AG09319 (cell line): ENCODE measurements at regions not wholly inside any gene's neighbourhood (a gene's known extent, or its start where the extent isn't known, plus 50 kb on each side); places are given as distances from the start of the nearest gene placed in this dataset.

Experiments used
- DNase-seq: peaks from one replicate; pipeline ENCODE4 v3.0.0-alpha.2; 2010; ENCODE audit warnings: low read depth; ENCODE audit errors: extremely low read depth
- TF ChIP-seq, protein P1 (sequence below): IDR thresholded peaks from 2 replicates; pipeline ENCODE4 v1.5.1; 2011; ENCODE audit warnings: low read depth, mild to moderate bottlenecking, inconsistent platforms, low read length, moderate library complexity

- TF ChIP-seq, protein P1, sequence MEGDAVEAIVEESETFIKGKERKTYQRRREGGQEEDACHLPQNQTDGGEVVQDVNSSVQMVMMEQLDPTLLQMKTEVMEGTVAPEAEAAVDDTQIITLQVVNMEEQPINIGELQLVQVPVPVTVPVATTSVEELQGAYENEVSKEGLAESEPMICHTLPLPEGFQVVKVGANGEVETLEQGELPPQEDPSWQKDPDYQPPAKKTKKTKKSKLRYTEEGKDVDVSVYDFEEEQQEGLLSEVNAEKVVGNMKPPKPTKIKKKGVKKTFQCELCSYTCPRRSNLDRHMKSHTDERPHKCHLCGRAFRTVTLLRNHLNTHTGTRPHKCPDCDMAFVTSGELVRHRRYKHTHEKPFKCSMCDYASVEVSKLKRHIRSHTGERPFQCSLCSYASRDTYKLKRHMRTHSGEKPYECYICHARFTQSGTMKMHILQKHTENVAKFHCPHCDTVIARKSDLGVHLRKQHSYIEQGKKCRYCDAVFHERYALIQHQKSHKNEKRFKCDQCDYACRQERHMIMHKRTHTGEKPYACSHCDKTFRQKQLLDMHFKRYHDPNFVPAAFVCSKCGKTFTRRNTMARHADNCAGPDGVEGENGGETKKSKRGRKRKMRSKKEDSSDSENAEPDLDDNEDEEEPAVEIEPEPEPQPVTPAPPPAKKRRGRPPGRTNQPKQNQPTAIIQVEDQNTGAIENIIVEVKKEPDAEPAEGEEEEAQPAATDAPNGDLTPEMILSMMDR, result no peak
Observed at GRCh38 chr20:48454671-48455490, 372.9 kb downstream of the PREX1 start.

GRCh38 chr20:48453477-48454093 is 374.2 kb downstream of the PREX1 start:
- TF ChIP-seq, protein P1, result no peak
- DNase-seq, result no peak

More at GRCh38 chr20:48454671-48455490, 372.9 kb downstream of the PREX1 start:
- no peak for DNase-seq

DNA sequence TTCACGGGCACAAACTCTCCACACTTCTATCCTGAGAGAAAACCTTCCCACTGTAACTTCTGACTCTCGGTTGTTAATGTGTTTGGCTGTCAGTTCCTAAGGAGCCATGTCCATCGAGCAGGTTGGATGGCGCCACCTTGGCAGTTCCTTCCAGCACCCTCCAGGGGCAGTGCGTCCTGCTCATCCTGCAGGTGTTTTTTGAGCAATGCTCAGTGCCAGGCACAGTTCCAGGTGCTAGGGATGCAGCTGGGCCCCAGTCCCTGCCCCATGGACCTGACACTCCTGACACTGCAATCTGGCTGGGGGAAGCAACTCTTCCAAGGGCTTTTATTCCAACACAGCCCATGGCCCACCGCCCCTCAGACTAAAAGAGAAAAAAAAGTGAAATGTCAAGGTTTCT is 376.4 kb downstream of the PREX1 start:
- TF ChIP-seq, protein P1, result no peak
- DNase-seq, result no peak

GRCh38 chr20:48448666-48449600 is 378.9 kb downstream of the PREX1 start:
- TF ChIP-seq, protein P1, result no peak
- DNase-seq, result no peak

DNA sequence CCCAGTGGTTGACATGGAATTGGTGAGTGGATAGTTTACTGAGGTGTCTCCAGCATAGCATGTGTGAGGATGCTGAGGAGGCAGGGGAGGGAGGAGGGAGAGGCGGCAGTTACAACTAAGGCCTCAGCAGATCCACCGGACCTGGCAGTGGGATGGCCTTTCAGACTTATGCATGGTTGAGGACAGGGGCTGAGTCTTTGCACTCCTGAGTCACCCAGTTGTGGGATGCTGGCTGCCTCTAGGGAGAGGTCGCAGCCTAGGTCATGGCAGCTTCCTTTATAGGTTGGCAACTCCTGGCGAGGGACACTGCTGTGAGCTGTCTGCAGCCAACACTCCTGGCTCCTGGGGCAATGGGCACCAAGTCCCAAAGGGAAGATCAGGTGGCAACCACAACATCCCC is 380.3 kb downstream of the PREX1 start:
- DNase-seq, result no peak
- TF ChIP-seq, protein P1, result no peak

DNA sequence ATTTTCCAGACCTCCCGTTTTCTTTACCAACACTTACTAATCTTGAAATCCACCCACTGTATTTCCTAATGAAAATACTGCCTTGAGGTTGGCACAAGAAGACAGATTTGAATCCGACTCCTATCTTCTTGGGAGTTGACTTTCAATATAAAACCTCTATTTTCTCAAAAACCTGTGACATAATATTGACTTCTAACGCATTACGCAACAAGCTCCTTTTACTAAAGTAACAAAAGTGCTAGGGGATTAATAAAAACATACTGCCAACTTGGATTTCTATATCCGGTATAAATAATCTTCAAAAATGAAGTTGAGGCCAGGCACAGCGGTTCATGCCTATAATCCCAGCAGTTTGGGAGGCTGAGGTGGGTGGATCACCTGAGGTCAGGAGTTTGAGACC is 382.0 kb downstream of the PREX1 start:
- TF ChIP-seq, protein P1, result no peak
- DNase-seq, result no peak
